K562 (cell line): ENCODE measurements at regions not wholly inside any gene's neighbourhood (a gene's known extent, or its start where the extent isn't known, plus 50 kb on each side); places are given as distances from the start of the nearest gene placed in this dataset.

Experiments
- ATAC-seq: fragments of 200-7000 bp; cut with Tn5 transposase; 3 replicates; pipeline ENCODE4 v1.9.1; 2020; ENCODE audit warnings: moderate library complexity
- BruUV-seq: library from RNA; stranded (reverse); fragments of 400-500 nt; replicated peaks from 2 replicates; lab custom pipeline; 2021; lab: Mats Ljungman, UMichigan
- CTCF ChIA-PET: fragments of 300-600 bp; formaldehyde crosslinking; extraction: SDS; loops from one replicate; lab custom pipeline; 2021; ENCODE audit warnings: low intra/inter-chr PET ratio; lab: Yijun Ruan, JAX
- POLR2A ChIA-PET: fragments of 300-600, 350-650 bp; sonication (Branson Sonifier 250); formaldehyde crosslinking; extraction: SDS; loops from one replicate; lab custom pipeline; 2021; ENCODE audit warnings: antibody characterized with exemption, inconsistent platforms; lab: Yijun Ruan, JAX
- DNase-seq, 4 experiments: peaks; one replicate each; pipeline versions ENCODE4 v3.0.0 to v3.0.0-alpha.2; 2011 to 2018; ENCODE audit warnings: low spot score in 3 of 4, mixed read lengths in 3 of 4; ENCODE audit errors: extremely low read depth in 1 of 4
- FAIRE-seq: peaks from 2 replicates; lab custom pipeline; 2011; peaks lifted over from hg19 to GRCh38; lab: Jason Lieb, UNC
- H2AFZ ChIP-seq: 2 replicates; pipeline ENCODE4 v1.6.0; 2011; ENCODE audit warnings: low read depth, low read length, control low read depth, inconsistent platforms
- H3K27ac ChIP-seq: fragments of 200-600 bp; 3 replicates; pipeline ENCODE4 v1.8.0; 2011; ENCODE audit warnings: low read depth, mild to moderate bottlenecking, control low read depth, inconsistent platforms, low read length, moderate library complexity, mixed read lengths; ENCODE audit errors: extremely low read depth
- H3K27me3 ChIP-seq, 2 experiments: fragments of 300-600 bp in 1 of 2; 2 replicates in 1 of 2; 3 replicates in 1 of 2; pipeline versions ENCODE4 v1.6.0 to v1.8.0; 2011; ENCODE audit warnings: inconsistent platforms in 2 of 2, low read length in 2 of 2, mild to moderate bottlenecking in 1 of 2, mixed read lengths in 1 of 2, moderate library complexity in 1 of 2; ENCODE audit not compliant: control insufficient read depth in 2 of 2, insufficient read depth in 2 of 2
- H3K36me3 ChIP-seq: fragments of 300-600 bp; 3 replicates; pipeline ENCODE4 v1.8.0; 2011; ENCODE audit warnings: mild to moderate bottlenecking, low read length, inconsistent platforms; ENCODE audit not compliant: control insufficient read depth, insufficient read depth
- H3K4me1 ChIP-seq, 2 experiments: fragments of 200-600 bp in 1 of 2; replicated peaks in 1 of 2; 2 replicates in 1 of 2; 3 replicates in 1 of 2; pipeline versions ENCODE4 v1.5.1 to v1.8.0; 2011; ENCODE audit warnings: inconsistent platforms in 2 of 2, low read length in 2 of 2, mild to moderate bottlenecking in 1 of 2, mixed read lengths in 1 of 2, moderate library complexity in 1 of 2; ENCODE audit not compliant: control insufficient read depth in 2 of 2, insufficient read depth in 2 of 2
- H3K4me2 ChIP-seq: 2 replicates; pipeline ENCODE4 v1.6.1; 2011; ENCODE audit warnings: low read length, control low read depth, inconsistent platforms, mixed read lengths; ENCODE audit not compliant: insufficient read depth
- H3K4me3 ChIP-seq: fragments of 200-600 bp; sonication (generic), shearing (Covaris generic); 2 replicates; pipeline ENCODE4 v1.5.1; 2016; ENCODE audit warnings: control low read depth, inconsistent platforms
- H3K79me2 ChIP-seq: fragments of 200-600 bp; 3 replicates; pipeline ENCODE4 v1.8.0; 2011; ENCODE audit warnings: low read length, inconsistent platforms; ENCODE audit not compliant: control insufficient read depth, insufficient read depth
- H3K9ac ChIP-seq, 2 experiments: 2 replicates each; pipeline versions ENCODE4 v1.6.0 to v1.6.1; 2011; ENCODE audit warnings: low read depth in 2 of 2, low read length in 2 of 2, control low read depth in 1 of 2, inconsistent platforms in 1 of 2, mild to moderate bottlenecking in 1 of 2, mixed read lengths in 1 of 2; ENCODE audit not compliant: insufficient read depth in 1 of 2
- H3K9me1 ChIP-seq: one replicate; pipeline ENCODE4 v1.6.0; 2011; ENCODE audit warnings: inconsistent platforms, mild to moderate bottlenecking, low read length, moderate library complexity; ENCODE audit not compliant: control insufficient read depth, insufficient read depth
- H3K9me3 ChIP-seq: replicated peaks from 2 replicates; pipeline ENCODE4 v1.5.1; 2011; ENCODE audit warnings: low read depth, low read length, inconsistent platforms; ENCODE audit not compliant: control insufficient read depth, insufficient read depth
- H4K20me1 ChIP-seq: replicated peaks from 2 replicates; pipeline ENCODE4 v1.6.1; 2011; ENCODE audit warnings: low read length, inconsistent platforms, mixed read lengths; ENCODE audit not compliant: control insufficient read depth, insufficient read depth
- CEBPG ChIP-seq, 3 experiments: fragments of 200-800 bp in 1 of 3; sonication (Bioruptor generic) in 1 of 3; sonication (generic) in 1 of 3; formaldehyde crosslinking in 1 of 3; IDR thresholded peaks in 2 of 3; conservative IDR thresholded peaks in 1 of 3; 2 replicates each; pipeline versions ENCODE4 v1.6.1 to v1.8.0; 2016 to 2022; ENCODE audit warnings: missing compliant biosample characterization in 2 of 3, missing genetic modification characterization in 2 of 3, mild to moderate bottlenecking in 1 of 3, missing genetic modification reagents in 1 of 3
- CTBP1 ChIP-seq: fragments of 450-650 bp; IDR thresholded peaks from 2 replicates; pipeline ENCODE4 v1.6.1; 2016; ENCODE audit warnings: borderline replicate concordance
- ETV5 ChIP-seq: sonication (generic); formaldehyde crosslinking; IDR thresholded peaks from 2 replicates; pipeline ENCODE4 v1.4.0; 2020; ENCODE audit warnings: low read depth, mild to moderate bottlenecking, missing genetic modification reagents
- FOXP4 ChIP-seq: sonication (generic); formaldehyde crosslinking; IDR thresholded peaks from 2 replicates; pipeline ENCODE4 v1.8.0; 2022; ENCODE audit warnings: mild to moderate bottlenecking, missing genetic modification reagents, borderline replicate concordance
- MXI1 ChIP-seq: IDR thresholded peaks from 2 replicates; pipeline ENCODE4 v1.6.1; 2011; ENCODE audit warnings: low read depth, mild to moderate bottlenecking, improper control_type of control experiment, low read length
- SMAD1 ChIP-seq: fragments of 150-350 bp; IDR thresholded peaks from 2 replicates; pipeline ENCODE4 v1.6.1; 2014; ENCODE audit warnings: low read length, low read depth; ENCODE audit not compliant: partially characterized antibody
- TFE3 ChIP-seq: fragments of 450-650 bp; formaldehyde crosslinking; IDR thresholded peaks from 2 replicates; pipeline ENCODE4 v1.4.0; 2020; ENCODE audit warnings: mild to moderate bottlenecking, mixed read lengths
- ZBTB12 ChIP-seq: fragments of 250-450 bp; sonication (Bioruptor Pico); IDR thresholded peaks from 2 replicates; pipeline ENCODE4 v1.4.0; 2020
- ZFX ChIP-seq: sonication (generic); formaldehyde crosslinking; IDR thresholded peaks from 2 replicates; pipeline ENCODE4 v1.8.0; 2022; ENCODE audit warnings: mild to moderate bottlenecking, missing genetic modification reagents, moderate library complexity
- in situ Hi-C: fragments of 300-500 bp; cut with MboI; formaldehyde crosslinking; loops from 4 replicates; pipeline ENCODE4 v1.15.0; 2018; ENCODE audit warnings: inconsistent platforms, mixed read lengths
- intact Hi-C: fragments of 100-400 bp; cut with micrococcal nuclease; formaldehyde crosslinking; loops from 2 replicates; pipeline ENCODE4 v1.14.2; 2022
- TF ChIP-seq, protein P1 (sequence below): fragments of 450-650 bp; IDR thresholded peaks from 2 replicates; pipeline ENCODE4 v1.6.1; 2016; ENCODE audit warnings: antibody characterized with exemption
- TF ChIP-seq, protein P2 (sequence below): fragments of 250-450 bp; sonication (Bioruptor Pico); IDR thresholded peaks from 2 replicates; pipeline ENCODE4 v1.4.0; 2020; ENCODE audit warnings: borderline replicate concordance
- TF ChIP-seq, protein P3 (sequence below): fragments of 250-450 bp; sonication (Bioruptor Pico); IDR thresholded peaks from 2 replicates; pipeline ENCODE4 v1.5.0; 2022; ENCODE audit warnings: mild to moderate bottlenecking

- Histone ChIP-seq H3K9me1 (no peaks in the 10 kb centered on the region), H3K79me2 (no peaks in the 10 kb centered on the region), H3K4me2 (no peak overlapping the region), H3K4me1 (no peaks in the 10 kb centered on the region), H4K20me1 (no peaks in the 10 kb centered on the region), H3K27me3 (no peaks in the 10 kb centered on the region), H3K9me3 (no peaks in the 10 kb centered on the region), H3K36me3 (no peaks in the 10 kb centered on the region), H3K9ac (no peak overlapping the region), H3K27ac (no peak overlapping the region), H2AFZ (no peak overlapping the region), H3K4me3 (no peak overlapping the region)
- CTCF ChIA-PET = no interaction called here
- DNase-seq (no peak), FAIRE-seq (no peak), ATAC-seq (no peak)
- no TSS peak for BruUV-seq
- in situ Hi-C loops (no loop called here), intact Hi-C loops (no loop called here)
- POLR2A ChIA-PET = no interaction called here
- TF ChIP-seq, protein P1, sequence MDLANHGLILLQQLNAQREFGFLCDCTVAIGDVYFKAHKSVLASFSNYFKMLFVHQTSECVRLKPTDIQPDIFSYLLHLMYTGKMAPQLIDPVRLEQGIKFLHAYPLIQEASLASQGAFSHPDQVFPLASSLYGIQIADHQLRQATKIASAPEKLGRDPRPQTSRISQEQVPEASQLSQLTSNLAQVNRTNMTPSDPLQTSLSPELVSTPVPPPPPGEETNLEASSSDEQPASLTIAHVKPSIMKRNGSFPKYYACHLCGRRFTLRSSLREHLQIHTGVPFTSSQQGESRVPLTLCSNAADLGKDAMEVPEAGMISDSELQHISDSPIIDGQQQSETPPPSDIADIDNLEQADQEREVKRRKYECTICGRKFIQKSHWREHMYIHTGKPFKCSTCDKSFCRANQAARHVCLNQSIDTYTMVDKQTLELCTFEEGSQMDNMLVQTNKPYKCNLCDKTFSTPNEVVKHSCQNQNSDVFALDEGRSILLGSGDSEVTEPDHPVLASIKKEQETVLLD = no peak
- no peak for TF ChIP-seq CEBPG (CRISPR knock-in tag; IDR thresholded peaks at IDR 0.05)
- no peak for TF ChIP-seq CEBPG (tag; conservative IDR thresholded peaks at IDR 0.05 in 1 of 2, IDR thresholded peaks at IDR 0.05 in 1 of 2)
- no peak for TF ChIP-seq TFE3 (CRISPR knock-in tag)
- TF ChIP-seq ZBTB12 (CRISPR knock-in tag) = no peak
- TF ChIP-seq, protein P2, sequence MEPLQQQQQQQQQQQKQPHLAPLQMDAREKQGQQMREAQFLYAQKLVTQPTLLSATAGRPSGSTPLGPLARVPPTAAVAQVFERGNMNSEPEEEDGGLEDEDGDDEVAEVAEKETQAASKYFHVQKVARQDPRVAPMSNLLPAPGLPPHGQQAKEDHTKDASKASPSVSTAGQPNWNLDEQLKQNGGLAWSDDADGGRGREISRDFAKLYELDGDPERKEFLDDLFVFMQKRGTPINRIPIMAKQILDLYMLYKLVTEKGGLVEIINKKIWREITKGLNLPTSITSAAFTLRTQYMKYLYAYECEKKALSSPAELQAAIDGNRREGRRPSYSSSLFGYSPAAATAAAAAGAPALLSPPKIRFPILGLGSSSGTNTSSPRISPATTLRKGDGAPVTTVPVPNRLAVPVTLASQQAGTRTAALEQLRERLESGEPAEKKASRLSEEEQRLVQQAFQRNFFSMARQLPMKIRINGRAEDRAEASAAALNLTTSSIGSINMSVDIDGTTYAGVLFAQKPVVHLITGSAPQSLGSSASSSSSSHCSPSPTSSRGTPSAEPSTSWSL (CRISPR knock-in tag) = no peak
- TF ChIP-seq MXI1 = no peak
- TF ChIP-seq FOXP4 (CRISPR knock-in tag) = no peak
- TF ChIP-seq SMAD1 = no peak
- TF ChIP-seq ETV5 (CRISPR knock-in tag) = no peak
- TF ChIP-seq ZFX (CRISPR knock-in tag) = no peak
- TF ChIP-seq, protein P3, sequence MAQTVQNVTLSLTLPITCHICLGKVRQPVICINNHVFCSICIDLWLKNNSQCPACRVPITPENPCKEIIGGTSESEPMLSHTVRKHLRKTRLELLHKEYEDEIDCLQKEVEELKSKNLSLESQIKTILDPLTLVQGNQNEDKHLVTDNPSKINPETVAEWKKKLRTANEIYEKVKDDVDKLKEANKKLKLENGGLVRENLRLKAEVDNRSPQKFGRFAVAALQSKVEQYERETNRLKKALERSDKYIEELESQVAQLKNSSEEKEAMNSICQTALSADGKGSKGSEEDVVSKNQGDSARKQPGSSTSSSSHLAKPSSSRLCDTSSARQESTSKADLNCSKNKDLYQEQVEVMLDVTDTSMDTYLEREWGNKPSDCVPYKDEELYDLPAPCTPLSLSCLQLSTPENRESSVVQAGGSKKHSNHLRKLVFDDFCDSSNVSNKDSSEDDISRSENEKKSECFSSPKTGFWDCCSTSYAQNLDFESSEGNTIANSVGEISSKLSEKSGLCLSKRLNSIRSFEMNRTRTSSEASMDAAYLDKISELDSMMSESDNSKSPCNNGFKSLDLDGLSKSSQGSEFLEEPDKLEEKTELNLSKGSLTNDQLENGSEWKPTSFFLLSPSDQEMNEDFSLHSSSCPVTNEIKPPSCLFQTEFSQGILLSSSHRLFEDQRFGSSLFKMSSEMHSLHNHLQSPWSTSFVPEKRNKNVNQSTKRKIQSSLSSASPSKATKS (CRISPR knock-in tag) = no peak
- no peak for TF ChIP-seq CTBP1
Measured at GRCh38 chr17:71980171-71980570, 140.6 kb upstream of the SOX9 start.
